GM23338 (cell line): ENCODE measurements at regions not wholly inside any gene's neighbourhood (a gene's known extent, or its start where the extent isn't known, plus 50 kb on each side); places are given as distances from the start of the nearest gene placed in this dataset.

ENCODE experiments used
- ATAC-seq: fragments of 200-7000 bp; cut with Tn5 transposase; 3 replicates; pipeline ENCODE4 v1.9.1; 2020
- DNase-seq: peaks from one replicate; pipeline ENCODE4 v3.0.0-alpha.2; 2015; ENCODE audit warnings: low spot score
- H2AFZ ChIP-seq: fragments of 200-600 bp; sonication (generic); 2 replicates; pipeline ENCODE4 v1.8.0; 2016; ENCODE audit warnings: antibody characterized with exemption, mild to moderate bottlenecking, moderate library complexity
- H3F3A ChIP-seq: fragments of 200-600 bp; sonication (generic); replicated peaks from 2 replicates; pipeline ENCODE4 v1.8.0; 2017; ENCODE audit warnings: antibody characterized with exemption, mixed run types, low read depth
- H3K27ac ChIP-seq: fragments of 200-600 bp; sonication (generic); 2 replicates; pipeline ENCODE4 v1.6.1; 2016; ENCODE audit warnings: low read depth
- H3K27me3 ChIP-seq: fragments of 200-600 bp; sonication (generic); 2 replicates; pipeline ENCODE4 v1.8.0; 2016; ENCODE audit warnings: mild to moderate bottlenecking, mixed run types, moderate library complexity; ENCODE audit not compliant: insufficient read depth
- H3K36me3 ChIP-seq: fragments of 200-600 bp; sonication (generic); 2 replicates; pipeline ENCODE4 v1.8.0; 2016; ENCODE audit warnings: mild to moderate bottlenecking; ENCODE audit not compliant: insufficient read depth
- H3K4me1 ChIP-seq: fragments of 200-600 bp; sonication (generic); 2 replicates; pipeline ENCODE4 v1.8.0; 2016; ENCODE audit warnings: mild to moderate bottlenecking, moderate library complexity; ENCODE audit not compliant: insufficient read depth
- H3K4me2 ChIP-seq: fragments of 200-600 bp; sonication (generic); 2 replicates; pipeline ENCODE4 v1.7.1; 2017; ENCODE audit warnings: mixed run types
- H3K4me3 ChIP-seq: fragments of 200-600 bp; sonication (generic); 2 replicates; pipeline ENCODE4 v1.6.1; 2016; ENCODE audit warnings: mixed run types
- H3K79me2 ChIP-seq: fragments of 200-600 bp; sonication (generic); replicated peaks from 2 replicates; pipeline ENCODE4 v1.8.0; 2017; ENCODE audit warnings: mild to moderate bottlenecking; ENCODE audit not compliant: insufficient read depth
- H3K9me2 ChIP-seq: fragments of 200-600 bp; sonication (generic); 2 replicates; pipeline ENCODE4 v1.8.0; 2017; ENCODE audit not compliant: insufficient read depth
- H4K20me1 ChIP-seq: fragments of 200-600 bp; sonication (generic); replicated peaks from 2 replicates; pipeline ENCODE4 v1.8.0; 2017; ENCODE audit warnings: mild to moderate bottlenecking; ENCODE audit not compliant: insufficient read depth
- H3K27ac Mint-ChIP-seq: 2 replicates; pipeline ENCODE4 v1.8.0; 2020; ENCODE audit warnings: inconsistent platforms, mild to moderate bottlenecking, moderate library complexity, mixed read lengths
- H3K27me3 Mint-ChIP-seq: 3 replicates; pipeline ENCODE4 v1.8.0; 2022; ENCODE audit warnings: low read depth, mild to moderate bottlenecking, moderate library complexity, mixed read lengths, inconsistent platforms; ENCODE audit not compliant: insufficient read depth, poor library complexity
- H3K36me3 Mint-ChIP-seq: 3 replicates; pipeline ENCODE4 v1.8.0; 2021; ENCODE audit warnings: low read depth, mild to moderate bottlenecking, inconsistent platforms, moderate library complexity, mixed read lengths
- H3K4me1 Mint-ChIP-seq: 3 replicates; pipeline ENCODE4 v1.8.0; 2020; ENCODE audit warnings: mild to moderate bottlenecking, inconsistent platforms, mixed read lengths
- H3K4me3 Mint-ChIP-seq: 3 replicates; pipeline ENCODE4 v1.8.0; 2021; ENCODE audit warnings: moderate library complexity, mild to moderate bottlenecking, inconsistent platforms, mixed read lengths
- H3K9me3 Mint-ChIP-seq: 3 replicates; pipeline ENCODE4 v1.8.0; 2020; ENCODE audit warnings: moderate library complexity, mild to moderate bottlenecking, inconsistent platforms, mixed read lengths
- CTCF ChIP-seq, 2 experiments: fragments of 200-600 bp in 1 of 2; sonication (generic) in 1 of 2; conservative IDR thresholded peaks; 2 replicates each; pipeline versions ENCODE4 v1.5.1 to v1.6.1; 2016 to 2017; ENCODE audit warnings: antibody characterized with exemption in 2 of 2, low read depth in 2 of 2, mild to moderate bottlenecking in 2 of 2, moderate library complexity in 1 of 2
- EZH2 ChIP-seq: fragments of 200-600 bp; sonication (generic); IDR thresholded peaks from one replicate; pipeline ENCODE4 v1.8.0; 2017; ENCODE audit warnings: antibody characterized with exemption, mild to moderate bottlenecking, low read depth; ENCODE audit not compliant: unreplicated experiment
- EZH2phosphoT487 ChIP-seq: fragments of 200-600 bp; sonication (generic); IDR thresholded peaks from one replicate; pipeline ENCODE4 v1.8.1; 2018; ENCODE audit warnings: antibody characterized with exemption; ENCODE audit not compliant: unreplicated experiment
- NANOG ChIP-seq: IDR thresholded peaks from 2 replicates; pipeline ENCODE4 v1.6.1; 2016; ENCODE audit warnings: antibody characterized with exemption, borderline replicate concordance
- ZNF114 ChIP-seq: fragments of 250-450 bp; sonication (Bioruptor Pico); IDR thresholded peaks from 2 replicates; pipeline ENCODE4 v1.5.0; 2020; ENCODE audit warnings: mild to moderate bottlenecking, moderate library complexity
- ZNF462 ChIP-seq: fragments of 250-450 bp; sonication (Bioruptor Pico); IDR thresholded peaks from 2 replicates; pipeline ENCODE4 v1.5.0; 2020; ENCODE audit warnings: mild to moderate bottlenecking, moderate library complexity

DNA sequence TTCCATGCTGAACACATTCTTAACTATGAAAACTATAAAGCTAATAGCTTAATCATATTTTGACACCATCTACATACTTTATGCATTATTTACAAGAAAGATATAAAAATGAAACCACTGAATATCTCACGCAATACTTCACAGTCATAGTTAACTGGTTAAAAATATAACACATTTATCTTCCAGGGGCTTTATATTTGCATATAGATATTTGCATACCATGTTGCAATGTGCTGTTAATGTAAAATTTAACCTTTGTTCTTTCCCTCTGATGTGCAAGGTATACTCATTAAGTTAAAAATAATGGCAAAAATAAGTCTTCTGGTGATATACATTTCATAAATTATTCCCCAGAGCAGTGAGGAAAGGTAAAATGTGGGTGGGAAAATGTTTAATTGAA, 76.9 kb upstream of the MGMT start (continued):
- TF ChIP-seq ZNF462 (CRISPR knock-in tag) = no peak
- TF ChIP-seq ZNF114 (CRISPR knock-in tag) = no peak
- no peak for TF ChIP-seq NANOG

GRCh38 chr10:129390726-129391125, 76.3 kb upstream of the MGMT start:
- no peaks in the 10 kb centered on the region for H3K79me2 ChIP-seq
- Mint-ChIP-seq H3K9me3 (no peaks in the 10 kb centered on the region), H3K27ac (no peak overlapping the region), H3K36me3 (no peaks in the 10 kb centered on the region), H3K27me3 (peaks cover 6% of the 10 kb centered on the region), H3K4me1 (peaks cover 9% of the 10 kb centered on the region; the same call in 1 of the 3 replicates), H3K4me3 (no peak overlapping the region)
- H3K27me3 ChIP-seq = no peaks in the 10 kb centered on the region
- no peak overlapping the region for H2AFZ ChIP-seq
- H3K9me2 ChIP-seq = no peaks in the 10 kb centered on the region
- H3K36me3 ChIP-seq = no peaks in the 10 kb centered on the region
- H3K27ac ChIP-seq = no peak overlapping the region
- no peaks in the 10 kb centered on the region for H4K20me1 ChIP-seq
- no peak for DNase-seq
- H3K4me3 ChIP-seq = no peak overlapping the region
- H3F3A ChIP-seq = no peaks in the 10 kb centered on the region
- H3K4me1 ChIP-seq = no peaks in the 10 kb centered on the region
- no peak for ATAC-seq
- no peak overlapping the region for H3K4me2 ChIP-seq
- TF ChIP-seq ZNF462 (CRISPR knock-in tag) (no peak), EZH2 (no peak), EZH2phosphoT487 (no peak), CTCF (conservative IDR thresholded peaks at IDR 0.05; ENCODE audit: low read depth in 2 of 2) (no peak)
